ENCODE measurements at regions not wholly inside any gene's neighbourhood (a gene's known extent, or its start where the extent isn't known, plus 50 kb on each side); places are given as distances from the start of the nearest gene placed in this dataset.

GRCh38 chr22:44583854-44584253 is 85.8 kb upstream of the RTL6 start:
- no peak for TF ChIP-seq CTCF (IDR thresholded peaks at IDR 0.05)
- no peak for TF ChIP-seq POLR2A (IDR thresholded peaks at IDR 0.05)

All from testis (tissue), 2 donors.